DND-41 (cell line): ENCODE measurements at regions not wholly inside any gene's neighbourhood (a gene's known extent, or its start where the extent isn't known, plus 50 kb on each side); places are given as distances from the start of the nearest gene placed in this dataset.

Source experiments
- CTCF ChIP-seq: IDR thresholded peaks from 2 replicates; pipeline ENCODE4 v1.5.1; 2012; ENCODE audit warnings: borderline replicate concordance, low read length, moderate library complexity, mild to moderate bottlenecking; ENCODE audit not compliant: poor library complexity, severe bottlenecking; ENCODE audit errors: extremely low read depth
- EZH2 ChIP-seq: IDR thresholded peaks from 3 replicates; pipeline ENCODE4 v1.6.1; 2012; ENCODE audit warnings: borderline replicate concordance, low read depth, mild to moderate bottlenecking, moderate library complexity, low read length, inconsistent platforms; ENCODE audit not compliant: severe bottlenecking

GRCh38 chr9:26131886-26132285 lies 453.6 kb upstream of the TUSC1 start:
- TF ChIP-seq CTCF (no peak), EZH2 (no peak)
